DOHH2 (cell line): ENCODE measurements at regions not wholly inside any gene's neighbourhood (a gene's known extent, or its start where the extent isn't known, plus 50 kb on each side); places are given as distances from the start of the nearest gene placed in this dataset.

Experiments used
- CTCF ChIP-seq: fragments of 200-600 bp; sonication (generic); IDR thresholded peaks from one replicate; pipeline ENCODE4 v1.5.1; 2014; ENCODE audit warnings: antibody characterized with exemption, mild to moderate bottlenecking, low read depth, low read length; ENCODE audit not compliant: poor library complexity, severe bottlenecking
- EZH2phosphoT487 ChIP-seq: fragments of 200-600 bp; sonication (generic); IDR thresholded peaks from 2 replicates; pipeline ENCODE4 v1.6.1; 2017; ENCODE audit warnings: borderline replicate concordance, mild to moderate bottlenecking, antibody characterized with exemption, low read length, moderate library complexity, mixed read lengths

- no peak for TF ChIP-seq CTCF
- no peak for TF ChIP-seq EZH2phosphoT487
Measured at GRCh38 chr3:106116733-106117489, 248.1 kb upstream of the CBLB start.
